ENCODE measurements at regions not wholly inside any gene's neighbourhood (a gene's known extent, or its start where the extent isn't known, plus 50 kb on each side); places are given as distances from the start of the nearest gene placed in this dataset.

GRCh38 chr10:64134676-64135075 is 613.5 kb downstream of the REEP3 start:
- Histone ChIP-seq H3K36me3 (ENCODE audit: low read depth) (no peaks in the 10 kb centered on the region), H3K9me3 (no peaks in the 10 kb centered on the region), H3K4me3 (no peak overlapping the region), H3K4me1 (ENCODE audit: low read depth) (no peaks in the 10 kb centered on the region)
- ATAC-seq: no peak
- no peak for DNase-seq
- TF ChIP-seq CTCF (IDR thresholded peaks at IDR 0.05): no peak
- intact Hi-C loops (cut with DNase I, micrococcal nuclease): no loop called here

- H3K36me3 ChIP-seq (ENCODE audit: low read depth): no peaks in the 10 kb centered on the region
- DNase-seq (no peak), ATAC-seq (no peak)
- no peak for TF ChIP-seq CTCF (IDR thresholded peaks at IDR 0.05)
- H3K4me1 ChIP-seq (ENCODE audit: low read depth): no peaks in the 10 kb centered on the region
- intact Hi-C loops (cut with DNase I, micrococcal nuclease): no loop called here
- H3K4me3 ChIP-seq: no peak overlapping the region
- no peaks in the 10 kb centered on the region for H3K9me3 ChIP-seq
These were observed 621.2 kb downstream of the REEP3 start for GRCh38 chr10:64142395-64142794.

GRCh38 chr10:64148607-64149006 is 627.4 kb downstream of the REEP3 start:
- no peaks in the 10 kb centered on the region for H3K4me1 ChIP-seq (ENCODE audit: low read depth)
- no peak overlapping the region for H3K4me3 ChIP-seq
- ATAC-seq (no peak), DNase-seq (no peak)
- no peak for TF ChIP-seq CTCF (IDR thresholded peaks at IDR 0.05)
- intact Hi-C loops (cut with DNase I, micrococcal nuclease): no loop called here
- no peaks in the 10 kb centered on the region for H3K36me3 ChIP-seq (ENCODE audit: low read depth)
- H3K9me3 ChIP-seq: no peaks in the 10 kb centered on the region

GRCh38 chr10:64156166-64156565 is 635.0 kb downstream of the REEP3 start:
- Histone ChIP-seq H3K9me3 (no peaks in the 10 kb centered on the region), H3K36me3 (ENCODE audit: low read depth) (no peaks in the 10 kb centered on the region), H3K4me1 (ENCODE audit: low read depth) (no peaks in the 10 kb centered on the region), H3K4me3 (no peak overlapping the region)
- TF ChIP-seq CTCF (IDR thresholded peaks at IDR 0.05): no peak
- no peak for DNase-seq
- no peak for ATAC-seq
- intact Hi-C loops (cut with DNase I, micrococcal nuclease): no loop called here

- intact Hi-C loops (cut with DNase I, micrococcal nuclease): no loop called here
- no peak for ATAC-seq
- Histone ChIP-seq H3K9me3 (no peaks in the 10 kb centered on the region), H3K4me3 (no peak overlapping the region), H3K36me3 (ENCODE audit: low read depth) (no peaks in the 10 kb centered on the region), H3K4me1 (ENCODE audit: low read depth) (no peaks in the 10 kb centered on the region)
- no peak for DNase-seq
- TF ChIP-seq CTCF (IDR thresholded peaks at IDR 0.05): no peak
These were observed 637.4 kb downstream of the REEP3 start for GRCh38 chr10:64158551-64158950.
